ENCODE measurements at regions not wholly inside any gene's neighbourhood (a gene's known extent, or its start where the extent isn't known, plus 50 kb on each side); places are given as distances from the start of the nearest gene placed in this dataset.
"Not testable (repeated sequence)": the region's sequence is repeated elsewhere in the genome, so short reads cannot be mapped to it uniquely, and the experiment has no call there.

DNA sequence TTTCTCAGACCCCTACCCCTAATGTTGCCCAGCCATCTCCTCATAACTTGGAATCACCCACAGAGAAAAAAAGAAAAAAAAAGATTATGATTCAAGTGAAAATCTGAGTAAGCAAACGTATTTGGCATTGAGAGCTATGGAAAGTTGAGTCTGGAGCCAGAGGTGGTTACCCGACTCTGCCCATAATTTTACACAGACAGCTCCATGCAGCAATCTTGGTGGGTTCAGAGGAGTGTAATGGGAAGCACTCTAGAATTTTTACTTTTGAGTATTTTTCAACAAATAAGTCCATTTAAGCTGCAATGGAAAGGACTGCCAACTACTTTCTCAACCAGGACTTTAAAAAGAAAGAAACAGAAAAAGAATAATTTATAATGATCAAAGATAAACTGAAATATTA, 62.7 kb downstream of the ZC3H11B start:
- FAIRE-seq (no peak), DNase-seq (ENCODE audit: low read depth) (no peak)

GRCh38 chr1:219549215-219549614, 63.7 kb downstream of the ZC3H11B start:
- DNase-seq (ENCODE audit: low read depth) (no peak), FAIRE-seq (no peak)
- H3K36me3 ChIP-seq (ENCODE audit: control insufficient read depth, insufficient read depth, low read length), result no peaks in the 10 kb centered on the region
- no peak overlapping the region for H3K4me3 ChIP-seq (ENCODE audit: low read depth, low read length)
- no peak for TF ChIP-seq CTCF (IDR thresholded peaks at IDR 0.05; ENCODE audit: insufficient read depth, low read length, severe bottlenecking)
- H3K27me3 ChIP-seq (ENCODE audit: control insufficient read depth, insufficient read depth, low read length), result no peaks in the 10 kb centered on the region

More for the DNA sequence above, 62.7 kb downstream of the ZC3H11B start:
- no peak for TF ChIP-seq CTCF (IDR thresholded peaks at IDR 0.05; ENCODE audit: insufficient read depth, low read length, severe bottlenecking)
- Histone ChIP-seq H3K4me3 (ENCODE audit: low read depth, low read length) (no peak overlapping the region), H3K27me3 (ENCODE audit: control insufficient read depth, insufficient read depth, low read length) (no peaks in the 10 kb centered on the region), H3K36me3 (ENCODE audit: control insufficient read depth, insufficient read depth, low read length) (no peaks in the 10 kb centered on the region)

- TF ChIP-seq CTCF (IDR thresholded peaks at IDR 0.05; ENCODE audit: insufficient read depth, low read length, severe bottlenecking), result no peak
- FAIRE-seq, result no peak
These were observed 64.5 kb downstream of the ZC3H11B start for GRCh38 chr1:219548386-219548785.

GRCh38 chr1:219545756-219546155, 67.1 kb downstream of the ZC3H11B start:
- DNase-seq (ENCODE audit: low read depth); FAIRE-seq: not testable (repeated sequence)

More at GRCh38 chr1:219548386-219548785, 64.5 kb downstream of the ZC3H11B start:
- no peak for DNase-seq (ENCODE audit: low read depth)
- no peaks in the 10 kb centered on the region for H3K27me3 ChIP-seq (ENCODE audit: control insufficient read depth, insufficient read depth, low read length)
- no peaks in the 10 kb centered on the region for H3K36me3 ChIP-seq (ENCODE audit: control insufficient read depth, insufficient read depth, low read length)
- no peak overlapping the region for H3K4me3 ChIP-seq (ENCODE audit: low read depth, low read length)

DNA sequence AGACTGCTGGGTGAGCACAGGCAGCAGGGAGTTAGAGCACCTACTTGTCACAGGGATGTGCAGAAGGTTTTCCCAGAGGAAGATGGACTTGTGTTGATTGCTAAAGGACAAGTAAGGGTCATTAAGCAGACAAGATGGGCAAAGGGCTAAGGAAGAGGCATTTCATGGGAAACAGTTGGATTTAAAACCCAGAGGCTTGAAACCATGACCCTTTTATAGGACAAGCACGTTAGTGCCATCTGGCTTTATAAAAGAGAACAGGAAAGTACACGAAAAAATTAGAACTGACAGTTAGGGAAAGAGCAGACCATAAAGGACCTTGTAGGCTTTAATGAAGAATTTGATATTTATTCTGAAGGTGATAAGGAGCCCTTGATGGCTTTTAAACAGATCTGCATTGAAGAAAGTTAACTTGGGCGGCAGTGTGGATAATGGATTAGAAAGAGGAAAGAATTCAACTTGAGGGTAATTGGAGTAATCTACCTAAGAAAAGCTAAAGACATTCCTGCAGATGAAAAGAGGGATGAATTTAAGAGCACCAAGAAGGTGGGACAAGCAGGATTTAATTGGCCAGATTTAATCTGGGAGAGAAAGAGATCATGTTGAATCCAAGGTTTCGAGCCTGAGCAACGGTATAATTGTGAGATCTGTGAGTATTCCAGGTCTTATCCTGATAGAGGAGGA, 68.6 kb downstream of the ZC3H11B start:
- FAIRE-seq, result no peak

More at GRCh38 chr1:219545756-219546155, 67.1 kb downstream of the ZC3H11B start:
- not testable (repeated sequence) for H3K36me3 ChIP-seq (ENCODE audit: control insufficient read depth, insufficient read depth, low read length); H3K27me3 ChIP-seq (ENCODE audit: control insufficient read depth, insufficient read depth, low read length); H3K4me3 ChIP-seq (ENCODE audit: low read depth, low read length)

More for the DNA sequence above, 68.6 kb downstream of the ZC3H11B start:
- no peak for DNase-seq (ENCODE audit: low read depth)
- TF ChIP-seq CTCF (IDR thresholded peaks at IDR 0.05; ENCODE audit: insufficient read depth, low read length, severe bottlenecking), result no peak
- Histone ChIP-seq H3K27me3 (ENCODE audit: control insufficient read depth, insufficient read depth, low read length) (no peaks in the 10 kb centered on the region), H3K36me3 (ENCODE audit: control insufficient read depth, insufficient read depth, low read length) (no peaks in the 10 kb centered on the region), H3K4me3 (ENCODE audit: low read depth, low read length) (no peak overlapping the region)
